ENCODE measurements at regions not wholly inside any gene's neighbourhood (a gene's known extent, or its start where the extent isn't known, plus 50 kb on each side); places are given as distances from the start of the nearest gene placed in this dataset.

GRCh38 chrX:9087271-9088040 is 53.5 kb upstream of the FAM9B start:
- in situ Hi-C loops (cut with HindIII; ENCODE audit: low sequenced_read_pairs) = no loop called here

GRCh38 chrX:9088896-9089295 is 55.0 kb upstream of the FAM9B start:
- in situ Hi-C loops (cut with HindIII; ENCODE audit: low sequenced_read_pairs) = no loop called here

- in situ Hi-C loops (cut with HindIII; ENCODE audit: low sequenced_read_pairs) = no loop called here
These were observed 56.8 kb upstream of the FAM9B start for GRCh38 chrX:9090766-9091165.

GRCh38 chrX:9091258-9091657 is 57.3 kb upstream of the FAM9B start:
- in situ Hi-C loops (cut with HindIII; ENCODE audit: low sequenced_read_pairs) = no loop called here

- in situ Hi-C loops (cut with HindIII; ENCODE audit: low sequenced_read_pairs) = no loop called here
These were observed 69.0 kb upstream of the FAM9B start for GRCh38 chrX:9102956-9103355.

- in situ Hi-C loops (cut with HindIII; ENCODE audit: low sequenced_read_pairs) = no loop called here
These were observed 74.1 kb upstream of the FAM9B start for GRCh38 chrX:9108054-9108453.

- in situ Hi-C loops (cut with HindIII; ENCODE audit: low sequenced_read_pairs) = no loop called here
These were observed 76.9 kb upstream of the FAM9B start for GRCh38 chrX:9110808-9111207.

GRCh38 chrX:9114245-9114644 is 80.3 kb upstream of the FAM9B start:
- in situ Hi-C loops (cut with HindIII; ENCODE audit: low sequenced_read_pairs) = no loop called here

- in situ Hi-C loops (cut with HindIII; ENCODE audit: low sequenced_read_pairs) = no loop called here
These were observed 83.9 kb upstream of the FAM9B start for GRCh38 chrX:9117851-9118250.

GRCh38 chrX:9122519-9123245 is 88.8 kb upstream of the FAM9B start:
- in situ Hi-C loops (cut with HindIII; ENCODE audit: low sequenced_read_pairs) = no loop called here

- in situ Hi-C loops (cut with HindIII; ENCODE audit: low sequenced_read_pairs) = no loop called here
These were observed 94.1 kb upstream of the FAM9B start for GRCh38 chrX:9127986-9128385.

GRCh38 chrX:9130031-9130430 is 96.1 kb upstream of the FAM9B start:
- in situ Hi-C loops (cut with HindIII; ENCODE audit: low sequenced_read_pairs) = loop anchor here (5.0 kb wide), 1 partner anchor 62 kb away; no protein-coding TSS in a partner anchor

- in situ Hi-C loops (cut with HindIII; ENCODE audit: low sequenced_read_pairs) = loop anchor here (5.0 kb wide), 1 partner anchor 61 kb away; no protein-coding TSS in a partner anchor
These were observed 97.1 kb upstream of the FAM9B start for GRCh38 chrX:9131066-9131465.

- in situ Hi-C loops (cut with HindIII; ENCODE audit: low sequenced_read_pairs) = loop anchor here (5.0 kb wide), 1 partner anchor 60 kb away; no protein-coding TSS in a partner anchor
These were observed 98.2 kb upstream of the FAM9B start for GRCh38 chrX:9132036-9132638.

GRCh38 chrX:9133426-9133825 is 99.5 kb upstream of the FAM9B start:
- in situ Hi-C loops (cut with HindIII; ENCODE audit: low sequenced_read_pairs) = loop anchor here (5.0 kb wide), 1 partner anchor 59 kb away; no protein-coding TSS in a partner anchor

- in situ Hi-C loops (cut with HindIII; ENCODE audit: low sequenced_read_pairs) = loop anchor here (5.0 kb wide), 1 partner anchor 58 kb away; no protein-coding TSS in a partner anchor
These were observed 100.4 kb upstream of the FAM9B start for GRCh38 chrX:9134366-9134765.

- in situ Hi-C loops (cut with HindIII; ENCODE audit: low sequenced_read_pairs) = no loop called here
These were observed 102.1 kb upstream of the FAM9B start for GRCh38 chrX:9135901-9136510.

- in situ Hi-C loops (cut with HindIII; ENCODE audit: low sequenced_read_pairs) = no loop called here
These were observed 103.2 kb upstream of the FAM9B start for GRCh38 chrX:9137152-9137551.

GRCh38 chrX:9141496-9141895 is 107.6 kb upstream of the FAM9B start:
- in situ Hi-C loops (cut with HindIII; ENCODE audit: low sequenced_read_pairs) = no loop called here

GRCh38 chrX:9144701-9145241 is 110.8 kb upstream of the FAM9B start:
- in situ Hi-C loops (cut with HindIII; ENCODE audit: low sequenced_read_pairs) = no loop called here

GRCh38 chrX:9146657-9147056 is 112.7 kb upstream of the FAM9B start:
- in situ Hi-C loops (cut with HindIII; ENCODE audit: low sequenced_read_pairs) = no loop called here
